ENCODE measurements at regions not wholly inside any gene's neighbourhood (a gene's known extent, or its start where the extent isn't known, plus 50 kb on each side); places are given as distances from the start of the nearest gene placed in this dataset.

DNA sequence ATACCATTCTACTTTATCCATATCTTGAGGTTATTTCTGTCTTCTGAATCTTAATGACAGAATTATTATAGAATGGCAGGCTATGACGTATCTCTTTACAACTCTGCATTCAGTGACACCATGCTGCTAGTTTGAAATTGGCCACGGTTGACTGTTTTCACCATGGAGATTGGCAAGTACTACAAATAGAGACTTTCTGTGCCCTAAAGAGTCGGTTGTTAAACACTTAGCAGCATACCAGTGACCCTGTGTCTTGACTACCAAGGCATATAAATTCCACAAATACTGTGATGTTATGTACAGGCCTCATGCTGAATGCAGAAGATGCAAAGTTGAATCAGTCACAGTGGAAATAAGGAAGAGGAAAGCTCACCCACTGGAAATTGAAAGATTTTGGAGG is 67.0 kb upstream of the CADPS start:
- no peak for TF ChIP-seq EP300 (IDR thresholded peaks at IDR 0.05; ENCODE audit: borderline replicate concordance)
- no peak for TF ChIP-seq CEBPB (IDR thresholded peaks at IDR 0.05)
- no peak for TF ChIP-seq TCF12 (IDR thresholded peaks at IDR 0.05; ENCODE audit: low read depth)
